ENCODE measurements at regions not wholly inside any gene's neighbourhood (a gene's known extent, or its start where the extent isn't known, plus 50 kb on each side); places are given as distances from the start of the nearest gene placed in this dataset.
A peak's percentile ranks its signal among the peaks of the same experiment; 100 is the strongest.
"Not testable (repeated sequence)": the region's sequence is repeated elsewhere in the genome, so short reads cannot be mapped to it uniquely, and the experiment has no call there.

DNA sequence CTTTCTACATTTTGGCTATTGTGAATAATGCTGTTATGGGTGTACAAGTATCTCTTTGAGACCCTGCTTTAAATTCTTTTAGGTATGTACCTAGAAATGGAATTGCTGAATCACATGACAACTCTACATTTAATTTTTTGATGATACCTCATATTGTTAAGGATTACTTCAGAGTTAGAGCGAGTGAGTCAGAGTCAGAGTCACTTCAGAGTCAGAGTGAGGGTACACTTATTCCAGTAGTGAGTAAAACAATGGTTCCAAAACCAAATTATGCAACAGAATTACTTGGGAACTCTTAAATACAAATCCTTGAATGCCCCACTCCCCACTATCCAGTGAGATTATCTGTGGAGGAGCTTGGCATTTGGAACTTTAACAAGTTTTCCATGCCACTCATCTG lies 50.3 kb upstream of the SNRK start:
- no peak for DNase-seq (ENCODE audit: low read depth)

GRCh38 chr3:43233062-43233461 lies 53.3 kb upstream of the SNRK start:
- no peak for DNase-seq (ENCODE audit: low read depth)

- no peak for DNase-seq (ENCODE audit: low read depth)
Observed at GRCh38 chr3:43231276-43232000, 54.9 kb upstream of the SNRK start.

- DNase-seq (ENCODE audit: low read depth) = not testable (repeated sequence)
Observed at GRCh38 chr3:43229865-43230264, 56.5 kb upstream of the SNRK start.

DNA sequence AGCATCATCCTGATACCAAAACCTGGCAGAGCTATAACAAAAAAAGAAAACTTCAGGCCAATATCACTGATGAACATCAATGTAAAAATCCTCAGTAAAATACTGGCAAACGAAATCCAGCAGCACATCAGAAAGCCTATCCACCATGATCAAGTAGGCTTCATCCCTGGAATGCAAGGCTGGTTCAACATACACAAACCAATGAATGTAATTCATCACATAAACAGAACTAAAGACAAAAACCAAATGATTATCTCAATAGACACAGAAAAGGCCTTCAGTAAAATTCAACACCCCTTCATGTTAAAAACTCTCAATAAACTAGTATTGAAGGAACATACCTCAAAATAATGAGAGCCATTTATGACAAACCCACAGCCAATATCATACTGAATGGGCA lies 58.7 kb upstream of the SNRK start:
- DNase-seq (ENCODE audit: low read depth) = not testable (repeated sequence)

DNA sequence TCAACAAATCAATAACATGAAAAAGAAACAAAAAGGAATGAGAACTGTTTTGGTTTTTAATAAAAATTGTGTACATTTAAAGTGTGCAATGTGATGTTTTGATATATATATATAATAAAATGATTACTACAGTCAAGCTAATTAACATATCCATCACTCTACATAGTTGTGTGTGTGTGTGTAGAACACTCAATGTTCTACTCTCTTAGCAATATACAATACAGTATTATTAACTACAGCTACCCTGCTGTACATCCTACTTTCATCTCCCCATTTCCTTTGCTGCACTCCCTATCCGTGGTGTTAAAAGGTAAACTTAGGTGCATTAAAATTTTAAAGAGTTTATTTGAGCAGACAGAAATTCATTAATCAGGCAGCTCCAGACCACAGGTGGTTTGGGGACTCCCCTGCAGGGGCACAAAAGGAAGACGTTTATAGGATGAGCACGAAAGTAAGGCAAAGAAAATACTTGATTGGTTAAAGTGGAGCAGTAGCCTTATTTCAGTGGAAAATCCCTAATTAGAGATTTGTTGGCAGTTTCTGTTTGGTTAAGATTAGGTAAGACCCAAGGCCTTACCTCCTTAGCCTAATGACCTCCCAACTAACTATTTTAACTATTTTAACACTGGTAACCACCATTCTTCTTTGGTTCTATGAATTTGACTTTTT lies 61.8 kb upstream of the SNRK start:
- DNase-seq (ENCODE audit: low read depth) = no peak

- DNase-seq (ENCODE audit: low read depth) = no peak
Observed at GRCh38 chr3:43223670-43224364, 62.5 kb upstream of the SNRK start.

- peak; percentile 3 for DNase-seq (ENCODE audit: low read depth)
Observed at GRCh38 chr3:43222590-43222989, 63.8 kb upstream of the SNRK start.

DNA sequence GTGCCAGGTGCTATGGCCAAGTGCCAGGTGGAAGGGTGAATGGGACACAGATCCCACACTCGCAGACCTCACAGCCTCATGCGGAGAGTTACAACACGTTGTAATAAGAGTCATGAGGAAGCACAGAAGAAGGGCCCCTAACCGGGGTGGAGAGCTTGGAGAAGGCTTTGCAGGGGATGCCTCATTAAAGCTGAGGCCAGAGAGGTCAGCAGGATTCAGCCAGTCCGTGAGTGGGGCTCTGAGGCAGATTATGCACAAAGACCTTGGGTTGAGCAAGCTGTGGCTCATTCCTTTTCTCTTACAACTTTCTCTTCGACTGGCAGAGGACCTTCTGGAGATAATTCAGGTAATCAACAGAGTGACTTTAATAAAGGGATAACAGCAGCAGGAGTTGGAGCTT lies 65.3 kb upstream of the SNRK start:
- no peak for DNase-seq (ENCODE audit: low read depth)

DNA sequence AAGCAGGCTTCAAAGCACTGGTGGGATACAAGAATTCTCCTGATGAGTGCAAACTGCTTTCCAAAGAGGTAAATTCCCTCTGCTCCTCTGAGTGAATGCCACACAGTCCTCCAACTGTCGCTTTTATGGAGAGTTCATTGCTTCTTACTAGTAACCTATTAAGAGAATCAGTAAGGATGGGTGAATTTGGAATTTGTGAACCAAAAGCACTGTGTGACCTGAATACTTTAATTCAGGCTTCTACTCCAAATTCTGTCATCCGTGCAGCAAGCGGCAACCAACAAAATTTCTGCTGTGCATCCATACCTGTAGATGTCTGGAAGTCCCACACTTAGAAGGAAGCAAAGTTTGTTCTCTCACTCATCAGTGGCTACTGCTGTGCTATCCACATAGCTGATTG lies 66.7 kb upstream of the SNRK start:
- DNase-seq (ENCODE audit: low read depth) = no peak

DNA sequence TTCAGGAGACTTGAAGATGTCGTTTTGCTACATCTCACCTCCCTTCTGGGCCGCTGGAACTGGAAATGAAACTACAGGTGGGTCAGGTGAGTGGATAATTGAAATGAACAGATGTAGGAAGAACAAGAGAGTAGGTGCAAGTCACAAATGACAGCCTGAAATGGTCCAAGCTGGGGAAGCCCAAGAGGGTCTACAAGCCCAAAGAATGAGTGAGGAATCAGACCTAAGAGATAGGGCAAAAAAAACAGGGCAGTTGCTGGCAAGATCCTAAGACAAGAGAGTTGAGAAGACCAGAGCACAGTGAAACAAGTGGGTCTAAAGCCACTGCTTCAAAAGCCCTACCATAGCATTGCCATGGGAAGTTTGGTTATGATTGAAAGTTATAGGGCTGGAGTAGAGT lies 67.4 kb upstream of the SNRK start:
- DNase-seq (ENCODE audit: low read depth) = no peak

DNA sequence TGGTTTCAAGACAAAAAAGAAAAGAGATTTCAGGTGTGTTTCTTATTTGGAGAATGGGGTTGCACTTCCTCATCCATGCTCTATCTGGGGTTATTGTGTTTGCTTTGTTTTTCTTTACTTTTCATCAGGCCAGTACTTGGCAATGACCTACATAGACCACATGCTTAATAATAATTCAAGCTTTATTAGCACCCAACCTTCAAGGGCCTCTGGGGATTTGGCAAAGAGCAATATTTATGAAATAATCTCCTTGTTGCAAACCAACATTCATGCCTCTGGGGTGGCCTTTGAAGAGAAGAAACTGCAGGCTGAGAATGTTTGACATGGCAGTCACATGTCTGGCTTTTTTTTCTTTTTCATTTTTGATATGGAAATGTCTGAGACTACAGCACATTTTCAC lies 68.2 kb upstream of the SNRK start:
- no peak for DNase-seq (ENCODE audit: low read depth)

DNA sequence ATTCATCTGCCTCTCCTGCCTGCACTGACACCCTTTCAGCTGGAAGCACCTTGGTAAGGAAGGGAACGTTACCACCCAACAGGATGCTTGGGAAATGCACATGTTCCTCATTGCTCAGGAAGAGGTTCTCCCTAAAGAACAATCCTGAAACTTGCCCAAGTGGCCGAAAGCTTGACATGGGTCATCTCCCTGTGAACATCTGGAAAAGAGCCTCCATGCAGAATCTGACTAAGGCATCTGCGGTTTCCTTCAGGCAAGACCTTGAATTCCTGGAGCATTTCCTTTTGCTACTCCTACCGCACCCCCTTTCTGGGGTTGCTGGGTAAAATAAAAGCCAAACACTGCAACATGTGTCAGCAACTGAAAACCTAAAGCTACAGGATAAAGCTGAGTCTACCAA lies 68.7 kb upstream of the SNRK start:
- DNase-seq (ENCODE audit: low read depth) = no peak

GRCh38 chr3:43217206-43217605 lies 69.1 kb upstream of the SNRK start:
- DNase-seq (ENCODE audit: low read depth) = no peak

- no peak for DNase-seq (ENCODE audit: low read depth)
Observed at GRCh38 chr3:43215663-43216275, 70.6 kb upstream of the SNRK start.

DNA sequence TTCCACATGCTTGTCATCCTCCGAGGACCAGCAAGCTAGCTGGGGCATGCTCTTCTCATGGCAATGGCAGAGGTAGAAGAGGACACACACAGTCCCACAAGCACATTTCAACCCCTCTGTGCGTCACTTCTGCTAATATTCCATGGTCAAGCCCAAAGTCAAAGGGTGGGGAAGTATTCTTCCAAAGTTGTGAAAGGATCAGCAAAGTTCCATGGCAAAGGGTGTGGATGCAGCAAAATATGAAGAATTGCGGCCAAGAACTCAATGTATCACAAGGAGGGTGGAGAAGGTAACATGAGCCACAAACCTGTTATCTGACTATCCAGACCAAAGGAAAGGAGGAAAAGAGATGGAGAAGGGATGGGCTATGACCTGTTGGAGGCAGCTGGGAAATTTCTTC lies 71.2 kb upstream of the SNRK start:
- DNase-seq (ENCODE audit: low read depth) = no peak

GRCh38 chr3:43214616-43215015 lies 71.7 kb upstream of the SNRK start:
- DNase-seq (ENCODE audit: low read depth) = no peak

- no peak for DNase-seq (ENCODE audit: low read depth)
Observed at GRCh38 chr3:43213631-43214030, 72.7 kb upstream of the SNRK start.

GRCh38 chr3:43212914-43213611 lies 73.3 kb upstream of the SNRK start:
- DNase-seq (ENCODE audit: low read depth) = no peak

- DNase-seq (ENCODE audit: low read depth) = no peak
Observed at GRCh38 chr3:43211681-43212080, 74.7 kb upstream of the SNRK start.

DNA sequence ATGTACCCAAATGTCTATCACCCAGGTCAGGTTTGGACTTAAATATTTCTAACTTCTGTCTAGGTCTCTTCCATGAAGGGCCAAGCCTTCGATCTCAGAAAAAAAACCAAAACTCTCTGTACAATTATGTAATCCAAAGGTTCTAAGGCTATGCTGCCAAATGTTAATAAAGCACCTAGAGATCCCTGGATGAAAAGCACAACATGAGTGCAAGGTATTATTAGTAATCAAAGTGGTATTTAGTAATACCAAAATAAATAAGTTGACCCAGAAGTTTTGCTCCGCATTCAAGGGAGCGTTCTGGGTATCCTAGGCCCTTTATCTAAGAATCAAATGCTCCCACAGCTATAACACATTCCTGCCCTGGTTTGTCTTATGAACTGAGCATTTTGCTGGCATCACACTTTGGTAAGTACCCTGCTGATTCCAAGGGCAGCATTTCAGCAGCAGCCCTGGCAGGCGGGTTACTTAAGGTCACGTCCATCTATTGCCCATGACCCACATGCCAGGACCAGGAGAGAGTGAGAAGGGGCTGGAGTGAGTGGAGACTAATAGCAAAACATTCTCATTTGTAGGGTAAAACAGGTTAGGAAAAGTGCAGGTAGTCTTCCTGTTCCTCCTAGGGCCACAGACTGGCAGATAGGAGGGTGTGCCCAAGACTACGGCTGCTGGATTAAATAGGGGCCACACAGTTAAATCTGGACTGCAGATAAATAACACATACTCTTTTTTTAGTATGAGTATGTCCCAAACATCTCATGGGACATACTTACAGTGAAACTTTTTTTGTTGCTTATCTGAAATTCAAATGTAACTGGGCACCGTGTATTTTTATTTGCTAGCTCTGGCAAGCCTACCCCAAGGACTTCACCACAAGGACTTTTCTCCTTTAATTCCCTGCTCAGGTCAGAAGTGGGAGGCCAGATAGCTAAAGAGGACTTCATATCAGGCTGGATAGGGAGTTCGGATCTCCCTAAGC lies 76.0 kb upstream of the SNRK start:
- DNase-seq (ENCODE audit: low read depth) = no peak
